GM19324 (cell line): ENCODE measurements at regions not wholly inside any gene's neighbourhood (a gene's known extent, or its start where the extent isn't known, plus 50 kb on each side); places are given as distances from the start of the nearest gene placed in this dataset.

Experiments used
- ATAC-seq: cut with Tn5 transposase; IDR thresholded peaks from one replicate; pipeline ENCODE4 v1.9.1; 2021; ENCODE audit warnings: mild to moderate bottlenecking, moderate library complexity; ENCODE audit not compliant: unreplicated experiment, low FRiP score

- ATAC-seq = no peak
Observed at GRCh38 chr10:2953495-2953894, 113.9 kb upstream of the PFKP start.

GRCh38 chr10:2951235-2951835, 116.0 kb upstream of the PFKP start:
- no peak for ATAC-seq

GRCh38 chr10:2950546-2950945, 116.8 kb upstream of the PFKP start:
- no peak for ATAC-seq

- peak; percentile 55 for ATAC-seq
Observed at GRCh38 chr10:2949948-2950354, 117.4 kb upstream of the PFKP start.

- no peak for ATAC-seq
Observed at GRCh38 chr10:2949221-2949947, 118.0 kb upstream of the PFKP start.

- peak; percentile 48 for ATAC-seq
Observed at GRCh38 chr10:2948127-2948854, 119.1 kb upstream of the PFKP start.

GRCh38 chr10:2944788-2945187, 122.6 kb upstream of the PFKP start:
- no peak for ATAC-seq

GRCh38 chr10:2943932-2944614, 123.3 kb upstream of the PFKP start:
- no peak for ATAC-seq

- no peak for ATAC-seq
Observed at GRCh38 chr10:2942938-2943337, 124.4 kb upstream of the PFKP start.

GRCh38 chr10:2938869-2939268, 128.5 kb upstream of the PFKP start:
- no peak for ATAC-seq

- no peak for ATAC-seq
Observed at GRCh38 chr10:2936816-2937215, 130.5 kb upstream of the PFKP start.

- no peak for ATAC-seq
Observed at GRCh38 chr10:2935647-2936386, 131.5 kb upstream of the PFKP start.

- ATAC-seq = no peak
Observed at GRCh38 chr10:2933924-2934323, 133.4 kb upstream of the PFKP start.

- no peak for ATAC-seq
Observed at GRCh38 chr10:2933519-2933918, 133.8 kb upstream of the PFKP start.

GRCh38 chr10:2933071-2933470, 134.3 kb upstream of the PFKP start:
- no peak for ATAC-seq

GRCh38 chr10:2929480-2930258, 137.7 kb upstream of the PFKP start:
- ATAC-seq = no peak

- peak; percentile 76 for ATAC-seq
Observed at GRCh38 chr10:2927958-2928840, 139.1 kb upstream of the PFKP start.

GRCh38 chr10:2926918-2927660, 140.3 kb upstream of the PFKP start:
- ATAC-seq = no peak
